ENCODE measurements at regions not wholly inside any gene's neighbourhood (a gene's known extent, or its start where the extent isn't known, plus 50 kb on each side); places are given as distances from the start of the nearest gene placed in this dataset.

DNA sequence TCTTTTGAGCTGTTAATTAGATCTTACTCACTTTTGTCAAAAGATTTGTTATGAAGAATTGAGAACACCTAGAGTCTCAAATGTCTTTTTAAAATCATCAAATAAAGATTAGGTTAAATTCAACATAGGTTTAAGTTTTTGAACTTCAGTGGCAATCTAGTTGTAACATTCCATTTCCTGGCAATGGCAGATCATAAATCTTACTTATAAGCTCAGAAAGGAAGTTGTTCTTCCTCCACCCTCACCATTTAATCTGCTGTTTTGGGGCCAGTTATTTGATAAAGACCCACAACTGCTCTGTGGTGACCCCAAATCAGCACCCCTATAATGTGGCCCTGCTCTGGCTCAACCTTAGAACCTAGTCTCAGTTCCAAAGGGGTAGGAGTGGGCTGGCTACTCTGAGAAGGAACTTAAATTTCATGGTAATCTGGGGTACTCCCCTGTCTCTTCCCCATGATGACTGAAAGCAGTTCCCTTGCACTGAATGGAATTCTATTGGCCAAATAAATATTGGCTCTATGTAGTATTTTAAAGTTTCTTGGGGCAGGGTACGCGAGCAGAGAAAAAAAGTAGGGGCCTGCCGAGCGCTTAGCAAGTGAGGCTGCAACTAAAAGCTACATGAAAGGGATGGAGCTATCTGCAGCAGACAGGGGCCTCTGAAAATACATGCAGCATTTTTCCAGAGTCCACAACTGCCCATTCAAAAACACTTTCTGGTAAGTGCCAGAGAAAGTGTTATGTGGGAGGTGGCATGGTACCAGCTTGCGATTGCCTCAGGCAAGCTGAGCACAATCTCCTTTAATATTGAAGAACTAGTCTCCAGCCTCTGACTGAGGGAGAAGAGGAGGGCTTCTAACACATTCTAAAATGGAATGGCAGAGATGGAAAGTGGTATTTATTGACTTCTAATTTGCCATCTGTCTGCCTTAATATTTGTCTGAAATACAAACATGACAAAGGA is 103.6 kb upstream of the RASGRP1 start:
- ATAC-seq: no peak
- TF ChIP-seq TOX (CRISPR knock-in tag; IDR thresholded peaks at IDR 0.05; ENCODE audit: borderline replicate concordance): no peak
- no peak for TF ChIP-seq BACH2 (CRISPR knock-in tag; IDR thresholded peaks at IDR 0.05; ENCODE audit: borderline replicate concordance)
- TF ChIP-seq ZFP3 (CRISPR knock-in tag; IDR thresholded peaks at IDR 0.05): no peak
- no peak for TF ChIP-seq ZNF8 (CRISPR knock-in tag; IDR thresholded peaks at IDR 0.05)
- no peak for TF ChIP-seq TCF4 (CRISPR knock-in tag; IDR thresholded peaks at IDR 0.05; ENCODE audit: borderline replicate concordance)

DNA sequence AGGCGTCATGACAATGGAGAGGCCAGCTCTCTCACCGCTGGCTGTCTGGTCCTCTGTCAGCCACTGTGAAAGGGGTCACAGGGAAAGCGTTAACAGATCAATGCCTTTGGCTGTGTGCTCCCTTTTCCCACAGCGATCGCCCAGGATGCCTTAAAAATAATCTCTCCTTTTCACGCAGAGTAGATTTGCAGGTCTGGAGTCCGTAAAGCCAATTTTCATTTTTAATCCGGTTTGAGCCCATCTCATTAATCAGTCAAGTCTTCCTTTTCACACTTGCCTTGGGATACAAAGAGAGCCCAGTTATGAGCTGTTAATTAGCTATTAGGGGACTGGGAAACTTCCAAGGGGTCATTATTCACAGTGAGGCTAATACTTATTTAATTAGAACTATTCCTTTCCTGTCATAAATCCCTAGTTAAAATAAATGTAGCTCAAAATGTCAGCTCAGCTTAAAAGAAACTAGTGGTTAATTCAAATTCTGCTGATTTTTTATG is 104.3 kb upstream of the RASGRP1 start:
- ATAC-seq: no peak
- no peak for TF ChIP-seq TCF4 (CRISPR knock-in tag; IDR thresholded peaks at IDR 0.05; ENCODE audit: borderline replicate concordance)
- TF ChIP-seq ZNF8 (CRISPR knock-in tag; IDR thresholded peaks at IDR 0.05): no peak
- no peak for TF ChIP-seq ZC3H10 (CRISPR knock-in tag; IDR thresholded peaks at IDR 0.05)
- TF ChIP-seq, protein P1, sequence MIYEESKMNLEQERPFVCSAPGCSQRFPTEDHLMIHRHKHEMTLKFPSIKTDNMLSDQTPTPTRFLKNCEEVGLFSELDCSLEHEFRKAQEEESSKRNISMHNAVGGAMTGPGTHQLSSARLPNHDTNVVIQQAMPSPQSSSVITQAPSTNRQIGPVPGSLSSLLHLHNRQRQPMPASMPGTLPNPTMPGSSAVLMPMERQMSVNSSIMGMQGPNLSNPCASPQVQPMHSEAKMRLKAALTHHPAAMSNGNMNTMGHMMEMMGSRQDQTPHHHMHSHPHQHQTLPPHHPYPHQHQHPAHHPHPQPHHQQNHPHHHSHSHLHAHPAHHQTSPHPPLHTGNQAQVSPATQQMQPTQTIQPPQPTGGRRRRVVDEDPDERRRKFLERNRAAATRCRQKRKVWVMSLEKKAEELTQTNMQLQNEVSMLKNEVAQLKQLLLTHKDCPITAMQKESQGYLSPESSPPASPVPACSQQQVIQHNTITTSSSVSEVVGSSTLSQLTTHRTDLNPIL (CRISPR knock-in tag; IDR thresholded peaks at IDR 0.05; ENCODE audit: low read depth): no peak
- TF ChIP-seq TOX (CRISPR knock-in tag; IDR thresholded peaks at IDR 0.05; ENCODE audit: borderline replicate concordance): no peak
- TF ChIP-seq SNAI2 (CRISPR knock-in tag; IDR thresholded peaks at IDR 0.05): no peak
- TF ChIP-seq BACH2 (CRISPR knock-in tag; IDR thresholded peaks at IDR 0.05; ENCODE audit: borderline replicate concordance): no peak
- TF ChIP-seq ZNF565 (CRISPR knock-in tag; conservative IDR thresholded peaks at IDR 0.05; ENCODE audit: low read depth): no peak
- TF ChIP-seq ZFP3 (CRISPR knock-in tag; IDR thresholded peaks at IDR 0.05): no peak
- TF ChIP-seq ZFP30 (CRISPR knock-in tag; IDR thresholded peaks at IDR 0.05): no peak
- TF ChIP-seq OSR1 (CRISPR knock-in tag; IDR thresholded peaks at IDR 0.05): no peak
- TF ChIP-seq, protein P2, sequence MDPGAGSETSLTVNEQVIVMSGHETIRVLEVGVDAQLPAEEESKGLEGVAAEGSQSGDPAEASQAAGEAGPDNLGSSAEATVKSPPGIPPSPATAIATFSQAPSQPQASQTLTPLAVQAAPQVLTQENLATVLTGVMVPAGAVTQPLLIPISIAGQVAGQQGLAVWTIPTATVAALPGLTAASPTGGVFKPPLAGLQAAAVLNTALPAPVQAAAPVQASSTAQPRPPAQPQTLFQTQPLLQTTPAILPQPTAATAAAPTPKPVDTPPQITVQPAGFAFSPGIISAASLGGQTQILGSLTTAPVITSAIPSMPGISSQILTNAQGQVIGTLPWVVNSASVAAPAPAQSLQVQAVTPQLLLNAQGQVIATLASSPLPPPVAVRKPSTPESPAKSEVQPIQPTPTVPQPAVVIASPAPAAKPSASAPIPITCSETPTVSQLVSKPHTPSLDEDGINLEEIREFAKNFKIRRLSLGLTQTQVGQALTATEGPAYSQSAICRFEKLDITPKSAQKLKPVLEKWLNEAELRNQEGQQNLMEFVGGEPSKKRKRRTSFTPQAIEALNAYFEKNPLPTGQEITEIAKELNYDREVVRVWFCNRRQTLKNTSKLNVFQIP (CRISPR knock-in tag; IDR thresholded peaks at IDR 0.05; ENCODE audit: borderline replicate concordance, low read depth): no peak
- TF ChIP-seq, protein P3, sequence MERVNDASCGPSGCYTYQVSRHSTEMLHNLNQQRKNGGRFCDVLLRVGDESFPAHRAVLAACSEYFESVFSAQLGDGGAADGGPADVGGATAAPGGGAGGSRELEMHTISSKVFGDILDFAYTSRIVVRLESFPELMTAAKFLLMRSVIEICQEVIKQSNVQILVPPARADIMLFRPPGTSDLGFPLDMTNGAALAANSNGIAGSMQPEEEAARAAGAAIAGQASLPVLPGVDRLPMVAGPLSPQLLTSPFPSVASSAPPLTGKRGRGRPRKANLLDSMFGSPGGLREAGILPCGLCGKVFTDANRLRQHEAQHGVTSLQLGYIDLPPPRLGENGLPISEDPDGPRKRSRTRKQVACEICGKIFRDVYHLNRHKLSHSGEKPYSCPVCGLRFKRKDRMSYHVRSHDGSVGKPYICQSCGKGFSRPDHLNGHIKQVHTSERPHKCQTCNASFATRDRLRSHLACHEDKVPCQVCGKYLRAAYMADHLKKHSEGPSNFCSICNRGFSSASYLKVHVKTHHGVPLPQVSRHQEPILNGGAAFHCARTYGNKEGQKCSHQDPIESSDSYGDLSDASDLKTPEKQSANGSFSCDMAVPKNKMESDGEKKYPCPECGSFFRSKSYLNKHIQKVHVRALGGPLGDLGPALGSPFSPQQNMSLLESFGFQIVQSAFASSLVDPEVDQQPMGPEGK (CRISPR knock-in tag; IDR thresholded peaks at IDR 0.05; ENCODE audit: borderline replicate concordance): no peak
- TF ChIP-seq ZNF70 (CRISPR knock-in tag; IDR thresholded peaks at IDR 0.05): no peak
- TF ChIP-seq, protein P4, sequence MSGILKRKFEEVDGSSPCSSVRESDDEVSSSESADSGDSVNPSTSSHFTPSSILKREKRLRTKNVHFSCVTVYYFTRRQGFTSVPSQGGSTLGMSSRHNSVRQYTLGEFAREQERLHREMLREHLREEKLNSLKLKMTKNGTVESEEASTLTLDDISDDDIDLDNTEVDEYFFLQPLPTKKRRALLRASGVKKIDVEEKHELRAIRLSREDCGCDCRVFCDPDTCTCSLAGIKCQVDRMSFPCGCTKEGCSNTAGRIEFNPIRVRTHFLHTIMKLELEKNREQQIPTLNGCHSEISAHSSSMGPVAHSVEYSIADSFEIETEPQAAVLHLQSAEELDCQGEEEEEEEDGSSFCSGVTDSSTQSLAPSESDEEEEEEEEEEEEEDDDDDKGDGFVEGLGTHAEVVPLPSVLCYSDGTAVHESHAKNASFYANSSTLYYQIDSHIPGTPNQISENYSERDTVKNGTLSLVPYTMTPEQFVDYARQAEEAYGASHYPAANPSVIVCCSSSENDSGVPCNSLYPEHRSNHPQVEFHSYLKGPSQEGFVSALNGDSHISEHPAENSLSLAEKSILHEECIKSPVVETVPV (CRISPR knock-in tag; IDR thresholded peaks at IDR 0.05): no peak

DNA sequence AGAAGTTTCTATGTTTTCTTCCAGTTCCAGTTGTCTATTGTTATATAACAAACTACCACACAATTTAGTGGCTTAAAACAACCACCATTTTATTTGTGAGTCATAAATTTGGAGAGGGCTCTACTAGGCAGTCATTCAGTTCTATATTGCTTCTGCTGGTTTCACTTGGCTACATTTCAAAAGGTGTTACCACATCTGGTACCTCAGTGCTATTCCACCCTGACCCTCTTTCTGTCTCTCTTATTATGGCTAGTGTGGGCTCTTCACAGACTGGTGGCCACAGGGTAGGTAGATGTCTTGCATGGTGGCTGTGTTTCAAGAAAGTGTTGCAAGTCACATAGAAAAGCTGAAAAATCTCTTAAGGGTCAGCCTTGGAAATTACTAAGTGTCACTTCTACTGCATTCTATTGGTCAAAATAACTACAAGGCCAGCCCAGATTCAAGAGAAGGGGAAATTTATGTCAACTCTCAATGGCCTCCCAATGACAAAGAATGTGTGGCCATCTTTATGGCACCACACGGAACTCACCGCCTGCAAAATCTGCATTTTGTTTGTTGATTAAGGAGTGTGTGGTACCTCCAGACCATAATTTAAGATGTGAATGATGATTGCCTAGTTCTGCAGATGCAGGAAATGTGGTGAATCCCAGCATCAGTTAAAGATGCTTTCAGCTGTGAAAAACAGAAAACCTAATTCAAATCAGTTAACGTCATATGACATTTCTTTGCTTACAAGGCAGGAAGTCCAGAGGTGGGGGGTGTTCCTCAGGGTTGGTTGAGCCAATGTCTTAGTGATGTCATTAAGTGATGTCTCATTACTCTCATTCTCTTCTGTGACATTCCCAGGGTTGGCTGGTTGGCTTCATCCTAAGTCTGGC is 105.8 kb upstream of the RASGRP1 start:
- no peak for ATAC-seq
- TF ChIP-seq, protein P5, sequence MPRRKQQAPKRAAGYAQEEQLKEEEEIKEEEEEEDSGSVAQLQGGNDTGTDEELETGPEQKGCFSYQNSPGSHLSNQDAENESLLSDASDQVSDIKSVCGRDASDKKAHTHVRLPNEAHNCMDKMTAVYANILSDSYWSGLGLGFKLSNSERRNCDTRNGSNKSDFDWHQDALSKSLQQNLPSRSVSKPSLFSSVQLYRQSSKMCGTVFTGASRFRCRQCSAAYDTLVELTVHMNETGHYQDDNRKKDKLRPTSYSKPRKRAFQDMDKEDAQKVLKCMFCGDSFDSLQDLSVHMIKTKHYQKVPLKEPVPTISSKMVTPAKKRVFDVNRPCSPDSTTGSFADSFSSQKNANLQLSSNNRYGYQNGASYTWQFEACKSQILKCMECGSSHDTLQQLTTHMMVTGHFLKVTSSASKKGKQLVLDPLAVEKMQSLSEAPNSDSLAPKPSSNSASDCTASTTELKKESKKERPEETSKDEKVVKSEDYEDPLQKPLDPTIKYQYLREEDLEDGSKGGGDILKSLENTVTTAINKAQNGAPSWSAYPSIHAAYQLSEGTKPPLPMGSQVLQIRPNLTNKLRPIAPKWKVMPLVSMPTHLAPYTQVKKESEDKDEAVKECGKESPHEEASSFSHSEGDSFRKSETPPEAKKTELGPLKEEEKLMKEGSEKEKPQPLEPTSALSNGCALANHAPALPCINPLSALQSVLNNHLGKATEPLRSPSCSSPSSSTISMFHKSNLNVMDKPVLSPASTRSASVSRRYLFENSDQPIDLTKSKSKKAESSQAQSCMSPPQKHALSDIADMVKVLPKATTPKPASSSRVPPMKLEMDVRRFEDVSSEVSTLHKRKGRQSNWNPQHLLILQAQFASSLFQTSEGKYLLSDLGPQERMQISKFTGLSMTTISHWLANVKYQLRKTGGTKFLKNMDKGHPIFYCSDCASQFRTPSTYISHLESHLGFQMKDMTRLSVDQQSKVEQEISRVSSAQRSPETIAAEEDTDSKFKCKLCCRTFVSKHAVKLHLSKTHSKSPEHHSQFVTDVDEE (CRISPR knock-in tag; IDR thresholded peaks at IDR 0.05): no peak
